ENCODE measurements at regions not wholly inside any gene's neighbourhood (a gene's known extent, or its start where the extent isn't known, plus 50 kb on each side); places are given as distances from the start of the nearest gene placed in this dataset.

DNA sequence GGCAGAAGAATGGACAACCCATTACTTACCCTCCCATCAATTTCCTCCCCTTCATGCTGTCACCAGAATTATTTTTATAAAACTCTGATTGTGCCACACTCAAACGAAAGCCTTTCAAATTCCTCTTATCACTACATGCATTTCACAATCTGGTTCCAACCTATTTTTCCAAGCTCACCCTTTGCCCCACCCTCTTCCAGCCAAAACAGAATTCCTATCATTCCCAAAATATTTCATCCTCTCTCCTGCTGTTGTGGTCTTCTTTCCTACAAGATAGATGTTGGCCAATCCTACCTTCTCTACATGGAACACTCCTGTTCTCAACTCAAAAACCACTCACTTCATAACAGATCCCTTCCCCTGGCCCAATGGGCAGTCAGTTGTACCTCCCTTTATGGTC, 111.5 kb downstream of the ELAPOR2 start:
- H3K9me3 ChIP-seq (replicated peaks; ENCODE audit: control insufficient read depth, insufficient read depth, low read length) = no peaks in the 10 kb centered on the region
- no peaks in the 10 kb centered on the region for H3K4me1 ChIP-seq (ENCODE audit: control insufficient read depth, extremely low read depth, insufficient read depth, low read length)
- H3K9me1 ChIP-seq (replicated peaks; ENCODE audit: control insufficient read depth, extremely low read depth, insufficient read depth, low read length) = no peaks in the 10 kb centered on the region
- dilution Hi-C loops (cut with MboI; ENCODE audit: extremely low pct_ligation_motif_present, low sequenced_read_pairs) = no loop called here
- H2AFZ ChIP-seq (ENCODE audit: low read depth, low read length) = no peak overlapping the region
- H3K4me3 ChIP-seq (replicated peaks in 1 of 3; ENCODE audit: insufficient read depth in 1 of 3, low read depth in 1 of 3, low read length in 3 of 3) = no peak overlapping the region
- H3K4me2 ChIP-seq (ENCODE audit: insufficient read depth, low read length) = no peak overlapping the region
- no peaks in the 10 kb centered on the region for H3K36me3 ChIP-seq (ENCODE audit: control insufficient read depth in 2 of 2, extremely low read depth in 1 of 2, insufficient read depth in 2 of 2, low read length in 2 of 2)
- H3K9ac ChIP-seq (replicated peaks; ENCODE audit: extremely low read depth, insufficient read depth, low read length) = no peak overlapping the region
- no peaks in the 10 kb centered on the region for H3K79me2 ChIP-seq (ENCODE audit: control insufficient read depth, insufficient read depth, low read length)
- no peaks in the 10 kb centered on the region for H3K27me3 ChIP-seq (ENCODE audit: control insufficient read depth in 2 of 2, insufficient read depth in 2 of 2, low read length in 2 of 2)
- FAIRE-seq = no peak
- DNase-seq (ENCODE audit: low read depth, low spot score) = no peak
- TF ChIP-seq MAX (IDR thresholded peaks at IDR 0.05; ENCODE audit: insufficient read depth, insufficient read length) (no peak), EZH2 (IDR thresholded peaks at IDR 0.05; ENCODE audit: borderline replicate concordance, low read depth, low read length, severe bottlenecking) (no peak), GATA2 (IDR thresholded peaks at IDR 0.05; ENCODE audit: insufficient read depth, insufficient read length, low read depth, low read length) (no peak), MYC (IDR thresholded peaks at IDR 0.05; ENCODE audit: low read depth, low read length) (no peak), POLR2AphosphoS5 (IDR thresholded peaks at IDR 0.05; ENCODE audit: insufficient read depth, low read depth, low read length) (no peak), FOS (IDR thresholded peaks at IDR 0.05; ENCODE audit: borderline replicate concordance, insufficient read depth, low read length) (no peak), POLR2A (IDR thresholded peaks at IDR 0.05; ENCODE audit: low read depth, low read length) (no peak), JUN (IDR thresholded peaks at IDR 0.05; ENCODE audit: borderline replicate concordance, insufficient read depth, insufficient read length, low read depth) (no peak)
- TF ChIP-seq, protein P1, sequence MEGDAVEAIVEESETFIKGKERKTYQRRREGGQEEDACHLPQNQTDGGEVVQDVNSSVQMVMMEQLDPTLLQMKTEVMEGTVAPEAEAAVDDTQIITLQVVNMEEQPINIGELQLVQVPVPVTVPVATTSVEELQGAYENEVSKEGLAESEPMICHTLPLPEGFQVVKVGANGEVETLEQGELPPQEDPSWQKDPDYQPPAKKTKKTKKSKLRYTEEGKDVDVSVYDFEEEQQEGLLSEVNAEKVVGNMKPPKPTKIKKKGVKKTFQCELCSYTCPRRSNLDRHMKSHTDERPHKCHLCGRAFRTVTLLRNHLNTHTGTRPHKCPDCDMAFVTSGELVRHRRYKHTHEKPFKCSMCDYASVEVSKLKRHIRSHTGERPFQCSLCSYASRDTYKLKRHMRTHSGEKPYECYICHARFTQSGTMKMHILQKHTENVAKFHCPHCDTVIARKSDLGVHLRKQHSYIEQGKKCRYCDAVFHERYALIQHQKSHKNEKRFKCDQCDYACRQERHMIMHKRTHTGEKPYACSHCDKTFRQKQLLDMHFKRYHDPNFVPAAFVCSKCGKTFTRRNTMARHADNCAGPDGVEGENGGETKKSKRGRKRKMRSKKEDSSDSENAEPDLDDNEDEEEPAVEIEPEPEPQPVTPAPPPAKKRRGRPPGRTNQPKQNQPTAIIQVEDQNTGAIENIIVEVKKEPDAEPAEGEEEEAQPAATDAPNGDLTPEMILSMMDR (IDR thresholded peaks at IDR 0.05; ENCODE audit: extremely low read depth in 1 of 2, insufficient read depth in 1 of 2, low read depth in 1 of 2, low read length in 2 of 2) = no peak
- H4K20me1 ChIP-seq (replicated peaks; ENCODE audit: control insufficient read depth, extremely low read depth, insufficient read depth, low read length) = no peaks in the 10 kb centered on the region
- no TSS peak for BruUV-seq (replicated peaks)
- intact Hi-C loops (cut with micrococcal nuclease) = no loop called here
- no peak overlapping the region for H3K27ac ChIP-seq (ENCODE audit: insufficient read depth, low read depth, low read length)
- ChIA-PET POLR2A (no interaction called here), CTCF (interaction anchor here (1.2 to 1.6 kb wide), 3 partner anchors 8 to 22 kb away, joined by 4 to 6 read pairs (median 5); no protein-coding TSS in a partner anchor)

All from endothelial cell of umbilical vein (primary cell).